ENCODE measurements at regions not wholly inside any gene's neighbourhood (a gene's known extent, or its start where the extent isn't known, plus 50 kb on each side); places are given as distances from the start of the nearest gene placed in this dataset.

- DNase-seq = no peak
These were observed 263.2 kb upstream of the ZP4 start for GRCh38 chr1:238153939-238154338.

- no peak for DNase-seq
These were observed 262.5 kb upstream of the ZP4 start for GRCh38 chr1:238153253-238153652.

- no peak for DNase-seq
These were observed 261.4 kb upstream of the ZP4 start for GRCh38 chr1:238152119-238152518.

GRCh38 chr1:238143038-238143437, 252.3 kb upstream of the ZP4 start:
- no peak for DNase-seq

GRCh38 chr1:238141353-238141752, 250.6 kb upstream of the ZP4 start:
- no peak for DNase-seq

GRCh38 chr1:238139713-238140112, 249.0 kb upstream of the ZP4 start:
- no peak for DNase-seq

- DNase-seq = no peak
These were observed 247.4 kb upstream of the ZP4 start for GRCh38 chr1:238138059-238138626.

- DNase-seq = no peak
These were observed 245.3 kb upstream of the ZP4 start for GRCh38 chr1:238135708-238136664.

GRCh38 chr1:238129677-238130076, 239.0 kb upstream of the ZP4 start:
- no peak for DNase-seq

GRCh38 chr1:238123201-238123600, 232.5 kb upstream of the ZP4 start:
- no peak for DNase-seq

- DNase-seq = no peak
These were observed 229.1 kb upstream of the ZP4 start for GRCh38 chr1:238119861-238120260.

GRCh38 chr1:238119060-238119459, 228.3 kb upstream of the ZP4 start:
- DNase-seq = no peak

GRCh38 chr1:238115852-238116251, 225.1 kb upstream of the ZP4 start:
- no peak for DNase-seq

GRCh38 chr1:238112952-238113621, 222.4 kb upstream of the ZP4 start:
- no peak for DNase-seq

- no peak for DNase-seq
These were observed 220.8 kb upstream of the ZP4 start for GRCh38 chr1:238111516-238111915.

GRCh38 chr1:238111081-238111480, 220.4 kb upstream of the ZP4 start:
- DNase-seq = no peak

- no peak for DNase-seq
These were observed 217.7 kb upstream of the ZP4 start for GRCh38 chr1:238108417-238108816.

GRCh38 chr1:238107322-238107721, 216.6 kb upstream of the ZP4 start:
- DNase-seq = no peak

- no peak for DNase-seq
These were observed 214.0 kb upstream of the ZP4 start for GRCh38 chr1:238104752-238105151.

- no peak for DNase-seq
These were observed 211.2 kb upstream of the ZP4 start for GRCh38 chr1:238101923-238102322.

GRCh38 chr1:238099871-238100270, 209.1 kb upstream of the ZP4 start:
- DNase-seq = no peak

GRCh38 chr1:238089615-238090014, 198.9 kb upstream of the ZP4 start:
- DNase-seq = no peak

GRCh38 chr1:238088560-238089290, 198.0 kb upstream of the ZP4 start:
- no peak for DNase-seq
